ENCODE measurements at regions not wholly inside any gene's neighbourhood (a gene's known extent, or its start where the extent isn't known, plus 50 kb on each side); places are given as distances from the start of the nearest gene placed in this dataset.

DNA sequence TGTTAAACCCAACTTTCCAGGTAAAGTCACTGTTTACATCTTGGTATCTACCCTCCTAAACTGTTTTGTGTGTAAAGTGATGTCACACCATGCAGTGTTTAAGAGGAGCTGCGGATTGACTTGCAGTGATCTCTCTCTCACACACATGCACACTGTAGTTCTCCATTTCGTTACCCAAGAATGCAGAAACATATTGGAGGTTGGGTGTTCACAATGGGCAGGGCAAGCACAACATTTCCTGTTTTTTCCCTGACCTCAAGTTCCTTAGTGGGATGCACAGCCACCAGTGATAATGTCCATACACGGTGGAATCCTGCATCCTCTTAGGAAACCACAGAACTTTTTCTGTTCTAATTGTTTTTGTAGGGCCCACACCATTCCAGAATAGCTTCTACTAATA, 85.3 kb upstream of the CFAP20DC start:
- H3K36me3 Mint-ChIP-seq, result no peaks in the 10 kb centered on the region
- ATAC-seq, result no peak
- no peak for DNase-seq
- no peaks in the 10 kb centered on the region for H3K4me1 Mint-ChIP-seq
- H3K27me3 Mint-ChIP-seq, result peaks cover 8% of the 10 kb centered on the region
- H3K27ac Mint-ChIP-seq, result no peak overlapping the region
- CTCF ChIA-PET, result no interaction called here
- no peaks in the 10 kb centered on the region for H3K9me3 Mint-ChIP-seq (ENCODE audit: low read depth)
- H3K4me3 Mint-ChIP-seq, result no peak overlapping the region

DNA sequence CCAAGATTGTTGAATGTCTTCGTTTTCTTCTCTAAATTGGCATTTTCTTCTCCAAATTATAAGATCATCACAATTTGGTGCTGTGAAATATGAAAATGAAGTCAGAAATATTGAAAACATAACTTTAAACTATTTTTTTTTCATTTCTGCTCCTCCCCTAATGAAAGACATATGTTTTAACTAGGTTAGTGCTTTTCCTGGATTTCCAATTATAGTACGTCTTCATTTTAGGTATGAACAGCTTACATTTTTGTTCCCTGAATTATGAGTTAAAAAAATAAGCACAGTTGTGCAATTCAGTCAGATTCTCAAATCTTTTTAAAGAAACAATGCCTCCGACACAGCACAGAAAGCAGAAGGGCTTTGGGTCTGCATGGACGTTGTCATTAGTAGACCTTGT, 83.5 kb upstream of the CFAP20DC start:
- Mint-ChIP-seq H3K9me3 (ENCODE audit: low read depth) (no peaks in the 10 kb centered on the region), H3K27me3 (peaks cover 8% of the 10 kb centered on the region), H3K27ac (no peak overlapping the region), H3K36me3 (no peaks in the 10 kb centered on the region), H3K4me3 (no peak overlapping the region), H3K4me1 (no peaks in the 10 kb centered on the region)
- ATAC-seq, result no peak
- CTCF ChIA-PET, result no interaction called here
- no peak for DNase-seq

DNA sequence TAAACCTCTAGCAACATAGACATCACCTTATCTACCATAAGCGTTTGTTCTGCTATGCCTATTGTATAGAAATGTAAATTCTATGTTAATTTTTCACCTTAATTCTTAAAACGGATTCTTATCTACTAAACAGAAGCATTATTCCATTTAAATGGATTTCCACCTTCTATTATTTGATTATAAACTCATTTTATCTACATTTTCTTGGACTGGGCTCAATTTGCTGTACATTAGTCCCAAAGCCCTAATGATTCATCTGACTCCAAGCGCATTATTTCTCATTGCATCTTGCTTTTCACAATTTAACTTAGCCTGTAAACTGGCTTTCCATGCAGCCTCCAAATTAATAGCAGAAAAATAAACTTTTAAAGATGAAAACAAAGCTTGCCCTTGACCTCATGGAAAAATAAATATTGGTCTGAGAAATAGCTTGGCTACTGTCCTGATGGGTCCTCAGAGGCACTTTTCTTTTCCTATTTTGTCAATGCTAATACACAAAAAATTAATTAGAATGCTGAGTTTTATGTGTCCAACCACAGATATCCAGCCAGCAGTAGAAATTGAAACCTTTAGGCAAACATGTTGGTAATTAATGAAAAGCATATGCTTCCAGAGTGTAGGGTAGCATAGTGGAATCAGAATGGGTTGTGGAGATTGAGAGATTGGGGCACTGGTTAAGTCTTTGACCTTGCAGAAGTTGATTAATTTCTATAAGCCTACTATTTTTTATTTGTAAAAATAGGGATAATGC, 81.4 kb upstream of the CFAP20DC start:
- Mint-ChIP-seq H3K36me3 (no peaks in the 10 kb centered on the region), H3K4me3 (no peak overlapping the region), H3K27me3 (peaks cover 11% of the 10 kb centered on the region), H3K27ac (no peak overlapping the region), H3K4me1 (no peaks in the 10 kb centered on the region), H3K9me3 (ENCODE audit: low read depth) (no peaks in the 10 kb centered on the region)
- no peak for ATAC-seq
- CTCF ChIA-PET, result no interaction called here
- no peak for DNase-seq

DNA sequence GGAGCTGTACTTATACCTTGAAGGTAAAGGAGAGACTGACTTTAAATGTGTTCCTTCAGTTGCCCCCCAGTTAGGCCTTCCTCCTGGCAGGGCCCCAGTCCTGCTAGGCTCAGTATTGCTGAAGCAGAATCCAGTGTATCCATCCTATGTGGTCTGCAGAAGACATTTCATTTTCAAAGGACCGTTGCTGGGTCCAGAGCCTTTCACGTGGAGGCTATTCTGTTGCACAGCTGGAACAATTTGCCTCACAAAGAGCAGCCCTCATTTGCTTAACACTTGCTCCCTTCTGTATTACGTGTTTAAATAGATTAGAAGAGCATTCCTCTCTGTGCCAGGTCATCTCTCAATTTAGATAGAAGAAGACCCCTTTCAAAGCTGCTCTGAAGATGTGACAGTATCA, 78.9 kb upstream of the CFAP20DC start:
- CTCF ChIA-PET, result no interaction called here
- peaks cover 7% of the 10 kb centered on the region for H3K27me3 Mint-ChIP-seq
- no peaks in the 10 kb centered on the region for H3K4me1 Mint-ChIP-seq
- no peaks in the 10 kb centered on the region for H3K36me3 Mint-ChIP-seq
- DNase-seq, result no peak
- H3K27ac Mint-ChIP-seq, result no peak overlapping the region
- no peak for ATAC-seq
- no peaks in the 10 kb centered on the region for H3K9me3 Mint-ChIP-seq (ENCODE audit: low read depth)
- H3K4me3 Mint-ChIP-seq, result no peak overlapping the region

DNA sequence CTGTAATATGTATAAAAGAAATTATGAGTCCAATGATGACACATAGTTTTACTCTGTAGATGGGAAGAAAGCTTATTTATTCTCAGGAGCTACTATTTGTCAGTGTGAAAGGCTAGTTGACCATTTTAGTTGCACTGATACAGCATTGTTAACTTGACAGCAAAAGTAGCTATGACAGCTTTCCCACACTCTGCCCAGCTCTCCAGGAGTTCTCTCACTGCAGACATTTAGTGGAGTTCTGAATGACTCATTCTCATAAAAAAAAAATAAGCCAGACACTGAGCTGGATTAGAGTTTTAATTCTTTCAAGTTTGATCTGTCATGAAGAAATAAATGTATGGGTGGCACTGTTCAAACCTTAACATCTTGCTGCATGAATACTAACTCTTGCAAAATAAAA, 77.2 kb upstream of the CFAP20DC start:
- Mint-ChIP-seq H3K4me3 (no peak overlapping the region), H3K27ac (no peak overlapping the region), H3K36me3 (no peaks in the 10 kb centered on the region), H3K4me1 (no peaks in the 10 kb centered on the region), H3K27me3 (peaks cover 5% of the 10 kb centered on the region), H3K9me3 (ENCODE audit: low read depth) (no peaks in the 10 kb centered on the region)
- no peak for ATAC-seq
- CTCF ChIA-PET, result no interaction called here
- no peak for DNase-seq

DNA sequence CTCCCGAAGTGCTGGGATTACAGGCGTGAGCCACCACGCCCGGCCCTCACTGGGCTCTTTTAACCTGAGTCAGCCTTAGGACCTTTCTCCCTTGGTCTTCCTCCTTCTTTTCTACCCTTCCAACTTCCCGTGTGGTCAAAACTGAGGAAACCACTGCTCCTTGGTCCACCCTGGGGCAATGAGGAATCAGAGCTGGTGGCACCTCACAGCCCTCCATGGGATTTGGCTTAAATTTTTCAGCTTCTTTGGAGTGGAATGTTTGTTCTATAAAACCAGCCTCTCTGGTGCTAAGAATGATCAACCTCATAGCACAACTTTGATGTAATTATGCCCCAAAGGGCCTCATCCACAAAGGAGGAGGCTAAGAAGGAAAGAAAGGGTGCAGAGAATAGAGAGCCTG, 76.6 kb upstream of the CFAP20DC start:
- Mint-ChIP-seq H3K36me3 (no peaks in the 10 kb centered on the region), H3K4me3 (no peak overlapping the region), H3K4me1 (no peaks in the 10 kb centered on the region), H3K27me3 (peaks cover 6% of the 10 kb centered on the region), H3K27ac (no peak overlapping the region), H3K9me3 (ENCODE audit: low read depth) (no peaks in the 10 kb centered on the region)
- CTCF ChIA-PET, result no interaction called here
- no peak for DNase-seq
- no peak for ATAC-seq

DNA sequence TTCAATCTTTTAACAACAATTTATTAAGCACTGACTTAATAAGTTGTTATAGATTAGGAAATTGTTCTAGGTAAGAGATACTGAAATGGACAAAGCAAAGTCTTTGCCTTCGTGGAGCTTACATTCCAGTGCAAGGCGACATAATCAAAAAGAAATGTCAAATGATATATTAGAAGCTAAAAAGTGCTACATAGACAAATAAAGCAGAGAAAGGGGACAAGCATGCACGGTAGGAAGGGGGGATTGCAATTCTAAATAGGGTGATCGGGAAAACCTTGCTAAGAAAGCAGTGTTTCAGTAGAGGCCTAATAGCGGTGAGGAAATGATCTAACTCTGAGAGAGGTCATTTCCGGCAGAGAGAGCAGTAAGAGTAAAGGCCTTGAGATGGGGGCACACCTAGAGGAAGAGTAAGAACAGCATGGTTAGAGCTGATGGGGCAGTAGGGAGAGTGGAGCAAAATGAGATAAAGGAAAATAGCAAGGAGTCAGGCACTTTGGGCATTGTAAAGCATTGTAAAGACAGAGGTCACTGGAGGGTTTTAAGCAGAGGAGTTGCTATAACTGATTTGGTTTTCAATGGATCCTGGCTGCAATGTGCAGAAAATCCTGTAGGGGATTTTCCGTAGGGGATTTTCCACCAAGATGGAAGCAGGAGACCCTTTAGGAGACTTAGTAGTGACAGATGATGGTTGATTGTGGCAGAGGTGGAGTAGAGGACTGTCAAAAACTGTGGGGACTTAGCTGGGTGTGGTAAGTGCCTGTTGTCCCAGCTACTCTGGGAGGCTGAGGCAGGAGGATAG, 71.7 kb upstream of the CFAP20DC start:
- DNase-seq, result no peak
- Mint-ChIP-seq H3K27ac (no peak overlapping the region), H3K9me3 (ENCODE audit: low read depth) (no peaks in the 10 kb centered on the region), H3K36me3 (no peaks in the 10 kb centered on the region), H3K4me1 (peaks cover 2% of the 10 kb centered on the region), H3K4me3 (no peak overlapping the region), H3K27me3 (peaks cover 10% of the 10 kb centered on the region)
- no peak for ATAC-seq
- CTCF ChIA-PET, result no interaction called here

DNA sequence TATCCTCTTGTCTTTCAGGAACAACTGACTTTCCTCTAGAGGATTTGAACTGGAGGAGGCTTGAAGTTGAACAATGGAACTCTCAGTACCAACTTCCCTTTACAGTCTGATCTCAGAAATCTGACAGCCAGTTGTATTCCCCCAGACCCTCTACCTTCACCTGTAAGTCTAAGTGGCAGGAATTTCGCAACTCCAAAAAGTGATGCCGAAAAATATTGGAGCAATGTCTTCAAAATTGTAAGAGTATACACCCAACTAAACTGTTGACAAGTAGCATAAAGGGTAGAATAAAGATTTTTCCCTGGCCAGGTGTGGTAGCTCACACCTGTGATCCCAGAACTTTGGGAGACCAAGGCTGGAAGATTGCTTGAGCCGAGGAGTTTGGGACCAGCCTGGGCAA, 69.1 kb upstream of the CFAP20DC start:
- ATAC-seq, result no peak

DNA sequence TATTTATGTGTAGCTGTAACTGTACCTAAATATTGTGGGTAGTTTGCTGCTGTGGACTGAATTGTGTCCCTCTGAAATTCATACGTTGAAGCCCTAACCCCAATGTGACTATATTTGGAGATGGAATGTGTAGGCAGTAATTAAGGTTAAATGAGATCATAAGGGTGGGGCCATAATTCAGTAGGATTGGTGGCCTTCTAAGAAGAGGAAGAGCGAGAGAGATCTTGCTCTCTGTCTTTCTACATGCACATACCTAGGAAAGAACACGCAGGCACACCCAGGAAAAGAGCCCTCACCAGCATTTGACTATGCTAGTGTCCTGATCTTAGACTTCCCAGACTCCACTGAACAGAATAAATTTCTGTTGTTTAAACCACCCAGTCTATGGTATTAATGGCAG, 67.6 kb upstream of the CFAP20DC start:
- no peak for ATAC-seq
- no peak for DNase-seq
- Mint-ChIP-seq H3K9me3 (ENCODE audit: low read depth) (no peaks in the 10 kb centered on the region), H3K4me3 (no peak overlapping the region), H3K27ac (no peak overlapping the region), H3K4me1 (peaks cover 5% of the 10 kb centered on the region), H3K36me3 (no peaks in the 10 kb centered on the region), H3K27me3 (peaks cover 16% of the 10 kb centered on the region)
- CTCF ChIA-PET, result no interaction called here

More for the DNA sequence above, 69.1 kb upstream of the CFAP20DC start:
- CTCF ChIA-PET, result no interaction called here
- no peak for DNase-seq
- Mint-ChIP-seq H3K4me1 (peaks cover 5% of the 10 kb centered on the region), H3K27ac (no peak overlapping the region), H3K9me3 (ENCODE audit: low read depth) (no peaks in the 10 kb centered on the region), H3K36me3 (no peaks in the 10 kb centered on the region), H3K27me3 (peaks cover 8% of the 10 kb centered on the region), H3K4me3 (no peak overlapping the region)

DNA sequence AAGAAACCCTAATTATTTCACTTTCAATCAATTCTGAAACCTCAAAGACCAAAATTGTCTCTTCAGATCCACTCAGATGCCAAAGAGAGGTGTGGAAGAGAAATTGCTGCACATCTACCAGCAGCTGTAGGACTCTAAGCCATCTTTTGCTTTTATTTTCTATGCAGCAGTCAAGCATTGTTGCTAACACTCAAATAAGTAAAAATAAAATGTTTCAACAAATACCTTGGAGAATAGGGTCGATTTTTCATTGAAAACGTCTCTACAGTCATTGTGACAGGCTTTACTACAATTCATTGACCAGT, 66.4 kb upstream of the CFAP20DC start:
- CTCF ChIA-PET, result interaction anchor here (1.2 kb wide), 1 partner anchor 9 kb away, joined by 3 read pairs; no protein-coding TSS in a partner anchor
- DNase-seq, result no peak
- no peak for ATAC-seq
- Mint-ChIP-seq H3K4me1 (peaks cover 5% of the 10 kb centered on the region), H3K27ac (no peak overlapping the region), H3K9me3 (ENCODE audit: low read depth) (no peaks in the 10 kb centered on the region), H3K4me3 (peak overlapping the region; percentile 55), H3K27me3 (peaks cover 16% of the 10 kb centered on the region), H3K36me3 (no peaks in the 10 kb centered on the region)

DNA sequence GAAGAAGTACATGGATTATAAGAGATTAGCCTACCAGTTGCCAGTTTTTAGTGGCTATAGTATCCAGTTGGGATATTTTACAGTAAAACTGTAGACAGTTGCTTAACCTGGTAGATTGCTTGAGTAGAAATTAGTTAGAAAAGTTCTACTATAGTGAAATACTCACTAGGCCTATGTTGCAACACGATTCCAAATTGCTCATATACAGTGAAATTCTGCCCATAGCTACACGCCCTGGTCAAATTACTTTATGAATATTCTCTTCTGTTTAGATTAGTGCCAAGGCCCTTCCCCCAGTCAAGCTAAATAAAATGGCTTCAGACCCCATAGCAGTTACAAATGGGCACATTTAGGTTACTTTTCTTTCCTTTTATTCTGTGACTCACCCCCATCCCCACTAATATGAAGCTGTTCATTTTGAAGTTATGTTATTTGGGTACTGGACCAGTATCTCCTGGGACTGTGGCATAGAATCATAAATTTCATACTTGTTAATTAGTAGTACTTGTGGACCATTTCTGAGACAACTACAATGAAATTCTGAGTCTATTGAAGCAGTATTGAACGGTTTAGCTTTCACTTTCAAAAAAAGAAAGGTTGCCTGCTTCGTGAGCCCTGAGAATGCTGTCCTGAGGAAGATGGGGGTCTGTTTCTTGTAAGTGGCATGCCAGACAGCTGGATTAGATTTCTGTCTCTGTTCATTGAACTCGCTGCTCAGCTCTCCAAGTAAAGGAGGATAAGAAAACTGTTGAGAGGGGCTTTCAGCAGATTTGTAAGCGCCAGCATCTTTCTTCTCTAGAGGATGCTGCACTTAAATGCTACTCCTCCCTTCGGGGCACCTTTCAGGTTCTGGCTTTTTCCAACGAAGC, 65.8 kb upstream of the CFAP20DC start:
- Mint-ChIP-seq H3K9me3 (ENCODE audit: low read depth) (no peaks in the 10 kb centered on the region), H3K36me3 (no peaks in the 10 kb centered on the region), H3K27ac (no peak overlapping the region), H3K4me3 (peak overlapping the region; percentile 55), H3K4me1 (peaks cover 5% of the 10 kb centered on the region), H3K27me3 (peaks cover 16% of the 10 kb centered on the region)
- CTCF ChIA-PET, result interaction anchor here (1.2 kb wide), 1 partner anchor 10 kb away, joined by 3 read pairs; no protein-coding TSS in a partner anchor
- ATAC-seq (no peak), DNase-seq (no peak)

DNA sequence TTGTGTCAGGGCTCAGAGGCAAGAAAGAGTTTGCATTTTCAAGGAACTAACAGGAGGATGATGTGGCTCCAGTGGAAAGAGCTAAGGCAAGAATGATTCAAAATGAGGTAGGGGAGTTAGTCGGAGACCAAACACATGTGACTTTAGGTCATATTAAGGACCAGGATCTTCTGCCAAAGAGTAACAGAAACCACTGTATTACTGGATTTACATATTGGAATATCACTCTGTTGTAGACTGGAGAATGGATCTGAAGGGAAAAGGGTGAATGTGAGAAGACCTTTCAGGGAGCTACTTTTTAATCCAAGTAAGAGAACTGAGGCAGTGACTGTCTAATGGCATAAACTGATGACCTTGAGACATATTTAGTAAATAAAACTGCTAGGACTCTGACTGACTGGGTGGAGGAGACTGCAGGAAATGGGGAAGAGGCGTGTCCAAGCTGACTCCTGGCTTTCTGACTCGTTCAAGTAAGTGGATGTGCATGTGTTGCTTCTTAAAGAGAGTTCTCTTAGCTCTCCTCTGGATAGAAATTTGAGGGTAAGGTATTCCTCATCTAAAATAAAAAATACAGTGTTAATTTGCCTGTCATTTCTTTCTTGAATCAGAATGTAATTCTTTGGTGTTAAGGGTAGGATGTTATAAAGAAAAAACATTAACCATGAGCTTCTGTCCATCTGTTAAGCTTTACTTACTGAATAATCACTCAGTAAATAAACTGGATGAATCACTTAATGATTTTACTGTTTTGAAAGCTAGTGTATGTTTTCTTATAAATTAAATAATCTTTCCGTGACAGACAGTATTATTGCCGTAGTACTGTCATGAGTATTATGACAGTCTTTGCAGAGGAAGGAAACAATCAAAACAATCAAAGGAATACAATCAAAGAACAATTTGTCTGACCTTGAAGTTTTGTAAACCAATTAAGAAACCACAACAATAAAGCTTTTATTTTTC, 58.3 kb upstream of the CFAP20DC start:
- ATAC-seq (no peak), DNase-seq (no peak)
- H3K27me3 Mint-ChIP-seq, result peaks cover 8% of the 10 kb centered on the region
- H3K4me3 Mint-ChIP-seq, result no peak overlapping the region
- H3K36me3 Mint-ChIP-seq, result no peaks in the 10 kb centered on the region
- no peaks in the 10 kb centered on the region for H3K4me1 Mint-ChIP-seq
- no peak overlapping the region for H3K27ac Mint-ChIP-seq
- no peaks in the 10 kb centered on the region for H3K9me3 Mint-ChIP-seq (ENCODE audit: low read depth)
- CTCF ChIA-PET, result no interaction called here

DNA sequence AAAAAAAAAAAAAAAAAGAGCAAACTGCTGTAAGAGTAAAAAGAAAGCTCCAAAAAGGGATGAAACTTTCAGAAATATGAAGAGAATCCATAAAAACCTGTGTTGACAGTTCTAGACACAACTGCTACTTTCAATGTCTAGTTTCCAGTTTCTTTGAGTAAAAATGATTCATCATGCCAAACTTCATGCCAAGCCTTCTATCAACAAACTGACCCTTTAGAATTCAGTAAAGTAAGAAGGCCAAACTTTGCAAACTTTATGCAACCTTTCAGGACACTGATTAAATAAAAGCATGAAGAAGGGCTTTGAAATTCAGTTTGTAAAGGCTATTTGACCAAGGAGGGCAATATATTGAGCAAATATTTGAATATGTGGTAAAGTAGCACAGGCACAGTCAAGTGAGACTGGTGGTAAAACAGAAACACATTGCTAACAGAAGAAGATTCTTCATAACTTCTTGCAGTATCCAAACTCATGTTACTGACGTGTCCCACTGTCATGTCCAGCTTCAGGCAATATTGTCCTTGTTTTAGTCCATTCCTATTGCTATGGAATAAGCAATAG, 56.3 kb upstream of the CFAP20DC start:
- no peaks in the 10 kb centered on the region for H3K36me3 Mint-ChIP-seq
- DNase-seq (no peak), ATAC-seq (no peak)
- no peaks in the 10 kb centered on the region for H3K4me1 Mint-ChIP-seq
- no peak overlapping the region for H3K4me3 Mint-ChIP-seq
- H3K27me3 Mint-ChIP-seq, result peaks cover 4% of the 10 kb centered on the region
- no peak overlapping the region for H3K27ac Mint-ChIP-seq
- CTCF ChIA-PET, result no interaction called here
- no peaks in the 10 kb centered on the region for H3K9me3 Mint-ChIP-seq (ENCODE audit: low read depth)
